IPS-15b (cell line): ENCODE measurements at regions not wholly inside any gene's neighbourhood (a gene's known extent, or its start where the extent isn't known, plus 50 kb on each side); places are given as distances from the start of the nearest gene placed in this dataset.

ENCODE experiments used
- H3K27me3 ChIP-seq: one replicate; pipeline ENCODE4 v1.6.1; 2013; ENCODE audit warnings: low read length; ENCODE audit not compliant: control insufficient read depth, insufficient read depth
- H3K36me3 ChIP-seq: one replicate; pipeline ENCODE4 v1.6.1; 2013; ENCODE audit warnings: low read length; ENCODE audit not compliant: control insufficient read depth, insufficient read depth
- H3K4me1 ChIP-seq: one replicate; pipeline ENCODE4 v1.6.1; 2013; ENCODE audit warnings: mild to moderate bottlenecking, low read length; ENCODE audit not compliant: control insufficient read depth, insufficient read depth
- H3K4me3 ChIP-seq: one replicate; pipeline ENCODE4 v1.5.1; 2013; ENCODE audit warnings: low read depth, low read length
- H3K9ac ChIP-seq: one replicate; pipeline ENCODE4 v1.6.1; 2013; ENCODE audit warnings: low read depth, mild to moderate bottlenecking, low read length
- H3K9me3 ChIP-seq: one replicate; pipeline ENCODE4 v1.6.1; 2013; ENCODE audit warnings: mild to moderate bottlenecking, low read length; ENCODE audit not compliant: control insufficient read depth, insufficient read depth

DNA sequence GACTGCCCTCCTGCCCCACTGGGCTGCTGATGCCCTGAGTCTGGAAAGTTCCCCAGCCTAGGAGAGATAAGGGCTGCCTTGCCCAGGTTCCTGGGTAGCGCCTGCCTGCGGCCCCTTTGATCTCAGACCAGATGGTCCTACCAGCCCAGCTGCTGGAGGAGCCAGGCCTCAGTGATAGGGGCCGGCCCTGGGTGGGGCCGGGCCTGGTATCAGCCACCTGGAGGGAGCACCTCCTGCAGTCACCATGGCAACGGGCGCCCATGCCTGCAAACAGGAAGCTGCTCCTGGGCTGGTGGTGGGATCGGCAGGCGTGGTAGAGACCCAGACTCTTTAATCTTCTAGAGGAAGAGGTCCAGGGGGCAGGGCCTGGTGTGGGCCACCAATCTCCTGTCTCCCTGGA lies 119.7 kb upstream of the WNT4 start:
- Histone ChIP-seq H3K4me1 (peaks cover 4% of the 10 kb centered on the region), H3K27me3 (no peaks in the 10 kb centered on the region), H3K9me3 (no peaks in the 10 kb centered on the region), H3K4me3 (no peak overlapping the region), H3K9ac (no peak overlapping the region), H3K36me3 (no peaks in the 10 kb centered on the region)

DNA sequence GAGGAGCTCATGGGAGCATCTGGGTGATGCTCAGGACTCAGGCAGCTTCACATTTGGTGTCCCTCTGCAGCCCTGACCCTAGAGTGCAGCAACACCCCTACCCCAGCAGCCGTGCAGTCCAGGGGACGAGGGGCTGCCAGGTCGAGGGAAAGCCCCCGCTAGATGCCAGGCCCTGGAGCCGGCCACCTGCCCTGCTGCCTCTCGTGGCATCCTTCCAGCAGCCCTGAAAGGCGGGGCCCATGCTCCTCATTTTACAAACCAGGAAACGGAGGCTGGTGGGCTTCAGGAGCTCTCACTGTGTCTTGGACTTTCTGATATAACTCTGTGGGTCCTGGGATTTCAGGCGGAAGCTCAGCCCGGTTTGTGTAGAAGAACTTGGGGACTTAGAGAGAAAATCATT lies 120.5 kb upstream of the WNT4 start:
- Histone ChIP-seq H3K4me3 (no peak overlapping the region), H3K4me1 (peaks cover 4% of the 10 kb centered on the region), H3K36me3 (no peaks in the 10 kb centered on the region), H3K9me3 (no peaks in the 10 kb centered on the region), H3K27me3 (no peaks in the 10 kb centered on the region), H3K9ac (no peak overlapping the region)

DNA sequence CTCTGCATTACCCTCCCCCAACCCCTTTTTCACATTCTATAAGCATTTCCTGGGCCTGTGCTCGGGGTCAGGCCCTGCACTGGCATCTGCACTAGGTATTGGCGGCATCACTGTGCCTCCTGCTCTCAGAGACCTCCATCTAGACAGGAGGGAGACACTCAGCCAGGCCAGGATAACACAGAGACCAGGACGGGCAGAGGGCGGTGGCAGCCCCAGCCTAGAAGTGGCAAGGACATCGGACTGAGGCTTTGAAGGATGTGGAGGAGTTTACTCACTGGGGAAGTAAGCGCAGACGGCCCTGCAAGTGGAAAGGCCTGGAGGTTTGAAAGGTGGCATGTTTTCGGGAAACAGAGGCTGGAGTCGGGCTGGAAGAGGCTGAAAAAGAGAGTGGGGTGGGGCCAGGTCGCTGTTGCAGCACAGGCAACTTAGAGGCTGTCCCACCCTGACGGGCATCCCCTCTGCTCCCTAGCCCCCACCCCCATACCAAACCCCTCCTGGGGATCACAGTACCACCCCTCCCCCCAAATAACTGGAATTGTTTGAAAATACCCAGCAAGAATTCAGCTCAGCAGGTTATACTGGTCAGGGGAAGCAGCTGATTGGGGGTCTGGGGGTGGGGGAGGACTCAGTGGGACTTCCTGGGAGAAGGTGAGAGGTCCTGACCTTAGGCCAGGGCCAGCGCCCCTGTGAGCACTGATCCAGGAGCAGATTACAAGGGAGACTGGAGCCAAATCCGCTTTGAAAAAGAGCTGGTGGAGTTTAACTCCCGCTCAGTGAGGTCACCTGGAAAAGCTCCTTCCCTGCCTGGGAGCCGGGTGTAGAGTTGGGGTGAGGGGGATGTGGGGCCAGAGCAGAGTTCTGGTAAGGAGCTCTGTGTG lies 121.8 kb upstream of the WNT4 start:
- Histone ChIP-seq H3K4me3 (no peak overlapping the region), H3K27me3 (no peaks in the 10 kb centered on the region), H3K9me3 (no peaks in the 10 kb centered on the region), H3K9ac (no peak overlapping the region), H3K36me3 (no peaks in the 10 kb centered on the region), H3K4me1 (peaks cover 4% of the 10 kb centered on the region)

DNA sequence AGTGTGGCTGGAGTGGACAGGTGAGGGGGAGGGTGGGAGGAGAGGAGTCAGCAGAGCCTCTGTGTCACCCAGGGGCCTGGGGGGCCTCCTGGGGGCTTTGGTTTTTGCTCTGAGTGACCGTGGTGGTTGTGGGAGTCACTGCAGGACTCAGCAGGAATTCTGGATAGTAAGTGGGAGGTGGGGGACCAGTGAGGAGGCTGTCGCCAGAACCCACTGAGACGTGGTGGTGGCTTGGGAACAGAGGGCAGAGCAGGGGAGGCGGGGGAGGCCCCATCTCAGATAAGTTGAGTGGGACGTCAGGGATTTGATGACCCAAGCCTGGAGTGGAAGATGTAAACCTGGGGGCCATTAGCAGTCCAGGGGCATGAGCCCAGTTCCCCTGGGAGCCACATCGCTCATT lies 123.2 kb upstream of the WNT4 start:
- no peak overlapping the region for H3K9ac ChIP-seq
- no peaks in the 10 kb centered on the region for H3K36me3 ChIP-seq
- H3K4me1 ChIP-seq, result peaks cover 4% of the 10 kb centered on the region
- no peak overlapping the region for H3K4me3 ChIP-seq
- H3K9me3 ChIP-seq, result no peaks in the 10 kb centered on the region
- H3K27me3 ChIP-seq, result no peaks in the 10 kb centered on the region

DNA sequence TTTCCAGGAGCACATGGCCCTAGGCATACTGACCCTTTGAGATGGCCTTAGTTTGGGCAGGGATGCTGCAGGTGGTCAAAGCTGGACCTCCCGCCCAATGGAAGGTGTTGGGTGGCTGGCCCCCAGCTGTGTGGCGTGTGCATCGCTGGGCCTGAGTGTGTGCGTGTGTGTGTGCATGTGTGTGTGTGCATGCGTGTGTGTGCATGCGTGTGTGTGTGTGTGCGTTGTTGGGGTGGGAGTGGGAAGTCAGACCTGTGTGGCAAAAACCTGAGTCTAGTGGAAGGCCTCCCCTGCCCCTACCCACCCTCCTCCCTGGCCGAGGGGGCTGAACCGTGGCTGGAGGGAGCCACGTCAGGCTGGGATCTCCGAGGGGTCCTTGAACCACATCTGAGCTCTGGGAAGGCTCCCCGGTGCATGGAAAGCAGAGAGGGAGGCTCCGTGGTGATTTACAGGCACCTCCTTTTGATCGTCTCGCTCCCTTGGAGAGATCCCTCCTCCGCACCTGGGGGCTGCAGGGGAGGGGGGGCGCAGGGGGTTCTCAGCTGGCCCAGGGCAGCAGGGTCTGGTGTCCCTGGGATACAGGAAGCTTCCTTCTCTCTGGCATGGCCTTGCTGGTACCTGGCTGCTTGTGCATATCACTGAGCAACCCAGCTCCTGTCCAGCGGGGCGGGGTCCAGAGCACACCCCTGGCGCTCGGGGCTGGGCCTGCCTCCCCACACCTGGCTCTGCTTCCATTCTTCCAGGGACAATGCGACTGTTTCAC lies 124.7 kb upstream of the WNT4 start:
- H3K27me3 ChIP-seq, result no peaks in the 10 kb centered on the region

DNA sequence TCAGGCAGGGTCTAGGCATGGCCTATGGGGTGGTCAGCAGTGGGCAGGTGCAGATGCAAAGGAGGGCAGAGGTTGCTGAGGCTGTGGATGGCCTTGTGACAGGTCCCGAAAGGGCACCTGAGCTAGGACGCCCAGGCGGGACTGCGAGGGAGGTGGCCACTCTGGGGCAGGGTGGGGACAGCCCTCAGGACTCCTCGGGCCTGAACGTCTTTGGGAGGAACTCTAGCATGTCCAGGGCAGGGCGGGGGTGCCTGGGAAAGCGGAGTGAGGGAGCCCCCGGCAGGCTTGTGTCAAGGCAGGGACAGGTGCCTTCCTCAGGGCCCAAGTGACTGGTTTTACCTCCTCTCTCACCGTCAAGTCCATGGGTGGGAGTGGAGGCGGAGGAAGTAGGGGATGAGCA lies 125.4 kb upstream of the WNT4 start:
- Histone ChIP-seq H3K36me3 (no peaks in the 10 kb centered on the region), H3K27me3 (no peaks in the 10 kb centered on the region), H3K4me3 (no peak overlapping the region), H3K9ac (no peak overlapping the region), H3K9me3 (no peaks in the 10 kb centered on the region), H3K4me1 (peaks cover 4% of the 10 kb centered on the region)

More for the DNA sequence above, 124.7 kb upstream of the WNT4 start:
- H3K9me3 ChIP-seq, result no peaks in the 10 kb centered on the region
- no peak overlapping the region for H3K4me3 ChIP-seq
- peaks cover 4% of the 10 kb centered on the region for H3K4me1 ChIP-seq
- no peaks in the 10 kb centered on the region for H3K36me3 ChIP-seq
- H3K9ac ChIP-seq, result no peak overlapping the region

DNA sequence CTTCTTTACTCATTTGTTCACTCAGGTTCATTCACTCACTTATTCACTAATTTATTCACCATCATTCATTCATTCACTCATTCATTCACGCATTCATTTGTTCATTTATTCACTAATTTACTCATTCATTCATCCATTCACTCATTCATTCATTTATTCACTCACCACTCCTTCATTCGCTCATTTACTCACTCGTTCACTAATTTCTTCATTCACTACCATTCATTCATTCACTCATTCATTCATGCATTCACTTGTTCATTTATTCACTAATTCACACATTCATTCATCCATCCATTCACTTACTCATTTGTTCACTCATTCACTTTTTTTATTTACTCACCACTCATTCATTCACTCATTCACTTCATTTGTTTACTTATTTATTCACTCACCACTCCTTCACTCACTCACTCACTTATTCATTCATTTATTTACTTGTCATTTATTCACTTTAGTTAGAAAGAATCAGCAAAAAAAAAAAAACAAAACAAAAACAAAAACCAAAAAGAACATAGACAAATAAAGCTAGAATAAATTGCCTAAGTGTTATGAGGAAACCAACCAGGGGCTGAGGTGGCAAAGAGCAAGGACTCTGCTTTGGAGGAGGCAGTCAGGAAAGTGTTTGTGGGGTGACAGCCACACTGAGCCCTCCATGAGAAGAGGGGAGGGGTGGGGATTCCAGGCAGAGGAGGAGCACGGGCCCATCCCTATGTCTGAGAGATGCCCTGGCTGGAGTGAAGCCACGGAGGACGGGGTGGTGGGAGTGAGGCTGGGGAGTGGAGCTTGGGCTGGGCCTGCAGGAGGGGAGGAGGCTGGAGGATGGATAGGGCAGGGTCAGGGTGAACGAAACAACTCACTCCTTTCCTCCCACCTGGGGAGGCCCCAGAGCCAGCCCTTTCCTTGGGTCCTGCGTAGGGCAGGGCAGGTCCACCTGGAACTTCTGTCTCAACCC lies 129.2 kb upstream of the WNT4 start:
- Histone ChIP-seq H3K9me3 (no peaks in the 10 kb centered on the region), H3K36me3 (no peaks in the 10 kb centered on the region), H3K4me1 (no peaks in the 10 kb centered on the region), H3K27me3 (peaks cover 3% of the 10 kb centered on the region), H3K4me3 (no peak overlapping the region), H3K9ac (no peak overlapping the region)

DNA sequence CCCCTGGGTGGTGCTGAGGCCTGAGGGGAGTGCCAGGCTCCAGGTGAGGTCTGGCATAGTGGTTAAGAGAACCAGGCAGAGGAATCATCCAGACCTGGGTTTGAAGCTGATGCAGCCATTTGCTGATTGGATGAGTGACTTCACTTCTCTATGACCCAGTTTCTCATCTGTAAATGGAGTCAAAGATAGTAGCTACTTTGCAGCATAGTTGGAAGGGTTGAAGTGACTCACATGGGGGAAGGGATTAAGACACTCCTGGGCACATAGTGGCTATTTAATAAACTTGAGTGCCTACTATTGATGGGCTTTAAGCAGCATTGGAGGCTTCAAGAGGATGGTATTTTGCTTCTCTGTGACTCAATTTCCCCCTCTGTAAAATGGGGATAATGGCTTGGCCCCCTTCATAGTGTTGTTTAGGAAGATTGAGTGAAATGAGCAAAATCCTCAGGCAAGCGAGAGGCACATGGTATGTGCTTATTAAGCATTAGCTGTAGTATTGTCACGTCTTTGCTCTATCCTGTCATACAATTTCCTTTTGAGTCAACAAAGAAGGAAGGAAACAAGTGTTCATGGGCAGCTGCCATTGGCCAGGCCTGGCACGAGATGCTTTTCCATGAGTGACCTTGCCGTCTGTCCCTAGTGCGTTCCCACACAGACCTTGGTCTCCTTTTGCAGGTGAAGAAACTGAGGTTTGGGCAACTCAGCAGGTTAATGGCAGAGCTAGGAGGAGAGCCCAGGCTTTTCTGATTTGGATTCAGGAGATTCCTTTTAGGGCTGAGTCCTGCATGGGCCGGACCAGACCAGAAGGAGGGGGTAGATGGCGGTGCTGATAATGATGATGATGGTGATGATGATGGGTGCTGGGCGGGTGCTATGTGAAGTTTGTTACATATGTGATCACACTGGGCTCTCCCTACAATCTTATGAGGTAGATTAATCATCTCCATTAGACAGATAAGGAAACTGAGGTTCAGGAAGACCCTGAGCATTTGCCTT lies 131.1 kb upstream of the WNT4 start:
- no peaks in the 10 kb centered on the region for H3K9me3 ChIP-seq
- no peaks in the 10 kb centered on the region for H3K4me1 ChIP-seq
- H3K4me3 ChIP-seq, result no peak overlapping the region
- no peak overlapping the region for H3K9ac ChIP-seq
- peaks cover 3% of the 10 kb centered on the region for H3K27me3 ChIP-seq
- H3K36me3 ChIP-seq, result no peaks in the 10 kb centered on the region

DNA sequence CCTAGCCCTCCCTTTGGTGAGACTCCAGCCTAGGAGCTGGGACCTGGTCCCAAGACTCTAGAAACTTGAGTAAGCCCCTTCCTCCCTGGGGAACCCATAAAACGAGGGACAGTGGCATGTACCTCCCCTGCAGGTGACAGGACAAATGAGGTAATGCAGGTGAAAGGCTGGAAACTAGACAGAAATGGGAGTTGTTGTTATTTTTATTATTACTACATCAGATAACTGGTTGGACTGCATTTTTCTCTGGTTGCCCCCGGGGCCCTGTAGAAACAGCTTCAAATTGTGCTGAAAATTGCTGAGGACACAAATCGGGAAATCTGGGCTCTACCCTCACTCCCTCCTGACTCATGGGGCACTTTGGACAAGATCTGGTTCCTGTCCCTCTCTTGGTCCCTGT lies 132.3 kb upstream of the WNT4 start:
- Histone ChIP-seq H3K27me3 (peaks cover 3% of the 10 kb centered on the region), H3K4me3 (no peak overlapping the region), H3K4me1 (no peaks in the 10 kb centered on the region), H3K9ac (no peak overlapping the region), H3K9me3 (no peaks in the 10 kb centered on the region), H3K36me3 (no peaks in the 10 kb centered on the region)

DNA sequence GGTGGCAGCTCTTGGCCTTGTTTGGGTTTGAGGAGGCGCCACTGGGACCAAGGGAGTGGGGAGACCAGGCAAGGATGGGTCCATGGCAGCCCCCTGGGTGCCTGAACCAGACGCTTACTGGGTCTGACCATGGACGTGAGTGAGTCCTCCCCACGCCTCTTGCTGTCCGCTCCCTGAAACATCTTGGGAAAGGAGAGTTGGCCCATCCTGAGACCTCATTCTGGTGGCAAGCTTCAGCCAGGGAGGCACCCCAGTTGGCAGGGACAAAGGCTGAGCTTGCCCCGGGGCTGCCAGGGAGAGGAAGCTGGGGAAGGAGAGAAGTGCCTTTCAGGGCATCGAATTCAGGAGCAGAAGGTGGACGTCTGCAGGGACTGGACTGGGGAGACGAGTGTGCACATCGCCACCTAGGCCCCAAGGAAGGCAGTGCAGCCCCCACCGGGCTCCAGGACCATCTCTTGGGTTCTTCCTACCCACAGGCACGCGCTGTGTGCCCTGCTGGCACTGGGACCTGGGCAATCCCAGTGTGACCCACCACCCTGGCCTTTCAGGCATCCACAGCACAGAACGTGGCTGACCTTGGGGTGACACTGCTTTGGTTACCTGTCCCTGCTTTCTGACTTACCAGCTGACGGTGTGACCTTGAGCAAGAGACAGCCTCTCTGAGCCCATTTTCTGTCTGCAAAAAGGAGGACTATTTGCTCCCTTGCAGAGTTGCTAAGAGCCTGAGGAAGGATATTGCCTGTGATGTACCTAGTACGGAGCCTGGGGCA lies 132.9 kb upstream of the WNT4 start:
- Histone ChIP-seq H3K4me3 (no peak overlapping the region), H3K36me3 (no peaks in the 10 kb centered on the region), H3K27me3 (peaks cover 3% of the 10 kb centered on the region), H3K9ac (no peak overlapping the region), H3K4me1 (no peaks in the 10 kb centered on the region), H3K9me3 (no peaks in the 10 kb centered on the region)
